H1 (cell line): ENCODE measurements at regions not wholly inside any gene's neighbourhood (a gene's known extent, or its start where the extent isn't known, plus 50 kb on each side); places are given as distances from the start of the nearest gene placed in this dataset.

Experiments used
- YY1 ChIP-seq: IDR thresholded peaks from 2 replicates; pipeline ENCODE4 v1.6.1; 2011; ENCODE audit warnings: low read depth, mild to moderate bottlenecking, low read length
- TF ChIP-seq, protein P1 (sequence below), 3 experiments: IDR thresholded peaks; 1 replicate in 2 of 3; 2 replicates in 1 of 3; pipeline versions ENCODE4 v1.5.1 to v1.6.1; 2011; ENCODE audit warnings: low read length in 3 of 3, mild to moderate bottlenecking in 3 of 3, inconsistent platforms in 2 of 3, low read depth in 1 of 3, moderate library complexity in 1 of 3; ENCODE audit not compliant: insufficient read depth in 1 of 3; ENCODE audit errors: control extremely low read depth in 1 of 3

DNA sequence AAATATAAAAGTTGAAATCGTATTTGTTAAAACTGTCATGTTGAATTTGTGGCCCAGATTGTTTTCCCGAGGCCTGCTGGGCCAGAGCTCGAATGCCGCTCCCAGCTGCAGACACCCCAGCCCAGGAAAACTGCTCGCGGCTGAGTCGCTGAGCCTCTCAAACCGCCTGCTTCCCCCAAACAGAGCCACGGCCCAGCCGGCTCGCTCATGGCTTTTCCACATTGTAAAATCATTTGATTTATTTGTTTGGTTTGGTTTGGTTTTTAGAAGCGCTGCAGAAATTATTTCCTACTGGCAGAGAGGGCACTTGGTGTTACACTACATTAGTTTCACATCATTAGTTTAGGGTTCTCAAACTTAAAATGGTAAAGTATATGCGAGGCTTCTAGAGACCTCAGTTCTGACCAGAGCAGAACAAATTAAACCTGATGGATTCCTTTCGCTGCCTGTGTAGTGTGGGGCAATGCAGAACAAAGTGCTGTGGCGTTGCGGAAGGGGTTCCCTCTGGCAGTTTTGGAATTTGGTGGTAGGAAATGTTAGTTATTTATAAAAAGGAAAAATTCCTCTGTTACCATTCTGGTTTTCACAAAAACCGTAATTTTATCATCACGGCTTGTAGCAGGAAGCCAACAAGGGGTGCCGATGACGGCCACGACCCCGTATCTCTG lies 156.5 kb upstream of the PITX1 start:
- TF ChIP-seq, protein P1, sequence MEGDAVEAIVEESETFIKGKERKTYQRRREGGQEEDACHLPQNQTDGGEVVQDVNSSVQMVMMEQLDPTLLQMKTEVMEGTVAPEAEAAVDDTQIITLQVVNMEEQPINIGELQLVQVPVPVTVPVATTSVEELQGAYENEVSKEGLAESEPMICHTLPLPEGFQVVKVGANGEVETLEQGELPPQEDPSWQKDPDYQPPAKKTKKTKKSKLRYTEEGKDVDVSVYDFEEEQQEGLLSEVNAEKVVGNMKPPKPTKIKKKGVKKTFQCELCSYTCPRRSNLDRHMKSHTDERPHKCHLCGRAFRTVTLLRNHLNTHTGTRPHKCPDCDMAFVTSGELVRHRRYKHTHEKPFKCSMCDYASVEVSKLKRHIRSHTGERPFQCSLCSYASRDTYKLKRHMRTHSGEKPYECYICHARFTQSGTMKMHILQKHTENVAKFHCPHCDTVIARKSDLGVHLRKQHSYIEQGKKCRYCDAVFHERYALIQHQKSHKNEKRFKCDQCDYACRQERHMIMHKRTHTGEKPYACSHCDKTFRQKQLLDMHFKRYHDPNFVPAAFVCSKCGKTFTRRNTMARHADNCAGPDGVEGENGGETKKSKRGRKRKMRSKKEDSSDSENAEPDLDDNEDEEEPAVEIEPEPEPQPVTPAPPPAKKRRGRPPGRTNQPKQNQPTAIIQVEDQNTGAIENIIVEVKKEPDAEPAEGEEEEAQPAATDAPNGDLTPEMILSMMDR (IDR thresholded peaks at IDR 0.05; ENCODE audit: control extremely low read depth in 1 of 3, insufficient read depth in 1 of 3, low read depth in 1 of 3, low read length in 3 of 3): no peak
- TF ChIP-seq YY1: no peak
